ENCODE measurements at regions not wholly inside any gene's neighbourhood (a gene's known extent, or its start where the extent isn't known, plus 50 kb on each side); places are given as distances from the start of the nearest gene placed in this dataset.

DNA sequence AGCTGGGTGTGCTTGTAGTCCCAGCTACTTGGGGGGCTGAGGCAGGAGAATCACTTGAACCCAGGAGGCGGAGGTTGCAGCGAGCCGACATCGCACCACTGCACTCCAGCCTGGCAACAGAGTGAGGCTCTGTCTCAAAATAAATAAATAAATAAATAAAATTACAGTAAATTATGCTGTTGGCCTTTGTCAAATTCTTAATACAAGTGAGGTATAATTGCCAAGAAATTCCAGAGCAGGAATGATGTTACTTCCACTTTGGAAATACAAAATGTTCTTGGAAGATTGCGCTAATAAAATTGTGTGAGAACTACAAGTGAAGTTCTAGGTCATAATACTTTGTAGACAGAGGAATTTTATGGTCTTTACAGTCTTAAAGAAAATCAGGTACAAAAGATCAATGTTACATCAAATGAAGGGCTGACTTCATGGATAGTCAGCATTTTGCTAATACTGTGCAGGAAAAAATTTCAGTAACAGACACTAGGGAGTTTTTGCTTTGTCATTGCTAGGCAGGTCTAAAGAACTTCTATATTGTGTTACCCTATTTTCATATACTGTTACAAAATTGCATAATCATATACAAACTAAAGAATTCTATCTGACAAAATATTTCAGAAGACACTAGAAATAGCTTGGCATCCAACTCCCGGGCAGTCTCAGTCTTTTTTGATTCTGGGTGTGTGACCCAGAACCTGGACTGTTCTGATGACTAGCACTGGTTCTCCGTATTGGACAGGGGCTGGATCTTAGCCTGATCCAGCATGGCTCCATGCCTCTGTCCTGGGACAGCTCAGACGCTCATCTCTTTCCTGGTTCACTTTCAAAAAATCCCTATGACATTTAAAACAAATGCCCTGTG, 76.0 kb upstream of the STK17B start:
- DNase-seq (ENCODE audit: low spot score): no peak
- in situ Hi-C loops (cut with HindIII; ENCODE audit: low sequenced_read_pairs): no loop called here

DNA sequence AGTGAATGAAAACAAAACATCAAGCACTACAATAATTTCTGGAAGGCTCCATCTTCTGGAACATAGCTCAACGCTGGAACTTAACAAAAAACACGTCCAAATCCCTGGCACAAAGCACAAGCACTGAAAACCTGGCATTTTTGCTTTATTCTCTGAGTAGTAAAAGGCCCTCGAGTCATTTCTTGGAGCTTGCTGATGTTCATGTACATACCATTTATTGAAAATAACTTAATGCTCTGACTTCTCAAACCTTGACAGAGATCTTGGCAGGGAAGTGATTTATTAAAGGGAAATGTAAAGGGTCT, 76.5 kb upstream of the STK17B start:
- no peak for DNase-seq (ENCODE audit: low spot score)
- in situ Hi-C loops (cut with HindIII; ENCODE audit: low sequenced_read_pairs): no loop called here

DNA sequence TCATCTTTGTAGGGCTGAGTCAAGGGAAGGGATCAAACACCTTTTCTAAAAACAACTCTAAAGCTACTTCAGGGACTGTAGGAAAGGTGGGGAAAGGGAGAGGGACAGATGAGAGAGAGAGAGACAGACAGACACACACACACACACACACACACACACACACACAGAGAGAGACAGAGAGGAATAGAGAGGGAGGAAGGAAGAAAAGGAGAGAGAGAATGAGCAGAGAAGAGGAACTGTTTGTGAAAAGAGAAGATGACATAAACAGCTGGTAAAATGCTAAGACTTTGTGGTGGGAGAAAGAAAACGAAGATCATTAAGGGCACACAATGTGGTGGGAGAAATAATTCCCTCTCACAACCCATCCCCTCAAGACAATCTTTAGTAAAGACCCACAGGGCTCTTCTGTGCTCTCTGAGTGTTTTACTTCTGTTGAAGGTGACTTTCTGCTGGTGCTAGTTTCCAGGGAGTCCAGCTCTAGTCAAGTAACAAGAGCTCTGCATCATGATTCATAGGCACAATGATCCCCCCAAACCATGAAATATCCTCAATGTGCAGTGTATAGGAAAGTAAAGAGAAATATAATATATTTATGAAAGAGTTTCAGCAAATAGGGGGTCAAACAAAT, 77.2 kb upstream of the STK17B start:
- DNase-seq (ENCODE audit: low spot score): no peak
- in situ Hi-C loops (cut with HindIII; ENCODE audit: low sequenced_read_pairs): no loop called here

DNA sequence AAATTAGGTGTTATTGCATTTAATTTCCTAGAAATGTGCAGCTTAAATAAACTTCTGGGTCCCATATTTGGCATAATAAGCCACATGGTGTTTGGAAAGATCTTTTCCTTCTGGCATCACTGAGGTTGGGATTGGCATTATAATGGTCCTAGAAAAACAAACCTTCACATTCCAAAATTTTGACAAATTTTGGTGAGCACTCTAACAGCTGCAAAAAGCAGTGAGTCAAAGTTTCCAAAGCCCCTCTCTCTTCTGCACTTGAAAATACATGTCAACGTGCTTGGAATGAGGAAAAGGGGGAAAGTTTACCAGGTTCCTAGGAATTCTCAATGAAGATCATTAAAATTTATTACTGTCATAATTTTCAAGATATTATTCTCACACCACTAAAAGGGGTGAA, 77.8 kb upstream of the STK17B start:
- in situ Hi-C loops (cut with HindIII; ENCODE audit: low sequenced_read_pairs): no loop called here
- DNase-seq (ENCODE audit: low spot score): no peak

DNA sequence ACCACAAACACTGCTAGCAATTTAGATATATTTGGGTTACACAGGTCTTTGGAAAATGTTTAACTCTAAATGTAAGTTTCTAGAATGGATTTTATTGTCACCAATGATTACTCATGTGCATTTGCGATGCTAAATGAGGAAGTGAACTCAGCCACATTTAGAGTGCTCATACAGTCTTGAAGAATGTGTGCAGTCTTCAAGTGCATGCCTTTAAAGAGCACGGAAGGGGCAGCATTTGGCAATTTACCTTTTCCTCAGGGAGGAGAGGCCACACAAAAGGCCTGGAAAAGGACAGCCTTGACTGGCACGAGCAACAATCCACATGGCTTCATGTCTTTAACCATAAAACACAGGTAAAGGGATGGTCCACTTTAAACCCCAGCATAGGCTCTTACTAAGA, 78.5 kb upstream of the STK17B start:
- in situ Hi-C loops (cut with HindIII; ENCODE audit: low sequenced_read_pairs): no loop called here
- no peak for DNase-seq (ENCODE audit: low spot score)

DNA sequence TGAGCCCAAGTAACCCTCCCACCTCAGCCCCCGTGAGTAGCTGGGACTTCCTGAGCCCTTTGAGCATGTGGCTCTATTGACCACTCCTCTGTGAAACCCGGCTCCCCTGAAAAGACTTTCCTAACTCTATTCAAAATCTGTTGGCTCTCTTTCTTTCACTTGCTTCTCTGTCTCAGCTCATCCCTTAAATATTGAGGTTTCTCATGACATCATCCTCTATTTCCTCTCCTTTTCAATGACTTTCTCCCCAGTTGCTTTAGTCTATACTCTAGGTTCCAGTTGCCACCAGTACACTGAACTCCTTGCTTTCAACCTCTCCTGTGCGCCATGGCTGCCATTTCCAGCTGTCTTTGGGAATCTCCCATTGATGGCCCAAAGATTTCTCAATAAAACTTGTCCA, 79.8 kb upstream of the STK17B start:
- in situ Hi-C loops (cut with HindIII; ENCODE audit: low sequenced_read_pairs): no loop called here
- no peak for DNase-seq (ENCODE audit: low spot score)

DNA sequence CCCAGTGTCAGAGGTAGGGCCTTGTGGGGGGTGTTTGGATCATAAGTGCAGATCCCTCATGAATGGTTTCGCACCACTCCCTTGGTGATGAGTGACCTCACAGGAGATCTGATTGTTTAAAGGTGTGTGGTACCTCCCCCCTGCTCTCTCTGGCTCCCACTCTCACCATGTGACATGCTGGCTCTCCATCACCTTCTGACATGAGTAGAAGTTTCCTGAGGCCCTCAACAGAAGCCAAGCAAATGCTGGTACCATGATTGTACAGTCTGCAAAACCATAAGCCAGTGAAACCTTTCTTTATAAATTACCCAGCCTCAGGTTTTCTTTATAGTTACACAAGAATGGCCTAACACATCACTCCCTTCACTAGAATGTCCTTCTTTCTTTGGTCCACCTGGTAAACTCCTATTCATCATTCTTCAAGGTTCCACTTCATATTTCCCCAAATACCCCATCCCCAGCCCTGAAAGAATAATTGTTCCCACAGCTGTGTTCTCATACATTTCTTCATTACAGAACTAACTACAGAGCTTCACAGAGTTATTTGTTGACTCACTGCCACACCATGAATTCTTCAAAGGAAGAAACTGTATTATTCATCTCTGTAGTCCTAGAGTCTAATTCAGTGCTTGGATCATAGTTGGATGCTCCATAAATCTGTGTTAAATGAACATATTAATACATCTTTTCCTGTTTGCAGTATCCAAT, 81.2 kb upstream of the STK17B start:
- in situ Hi-C loops (cut with HindIII; ENCODE audit: low sequenced_read_pairs): no loop called here
- no peak for DNase-seq (ENCODE audit: low spot score)

DNA sequence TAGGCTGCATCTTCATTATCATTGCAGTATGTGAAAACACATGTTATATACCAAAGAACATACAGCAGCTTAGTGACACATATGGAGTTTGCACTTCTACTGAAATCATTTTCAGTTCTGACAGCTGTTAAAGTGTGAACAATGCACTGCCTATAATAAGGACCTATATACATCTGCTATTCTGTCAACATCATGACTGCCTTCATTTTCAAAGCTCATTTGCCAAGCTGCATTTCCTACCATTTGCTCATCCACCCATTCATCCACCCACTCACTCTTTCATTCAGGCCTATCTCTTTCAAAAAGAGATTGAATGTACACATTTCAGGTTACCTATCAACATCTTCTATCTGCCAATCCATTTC, 81.7 kb upstream of the STK17B start:
- in situ Hi-C loops (cut with HindIII; ENCODE audit: low sequenced_read_pairs): no loop called here
- DNase-seq (ENCODE audit: low spot score): no peak

DNA sequence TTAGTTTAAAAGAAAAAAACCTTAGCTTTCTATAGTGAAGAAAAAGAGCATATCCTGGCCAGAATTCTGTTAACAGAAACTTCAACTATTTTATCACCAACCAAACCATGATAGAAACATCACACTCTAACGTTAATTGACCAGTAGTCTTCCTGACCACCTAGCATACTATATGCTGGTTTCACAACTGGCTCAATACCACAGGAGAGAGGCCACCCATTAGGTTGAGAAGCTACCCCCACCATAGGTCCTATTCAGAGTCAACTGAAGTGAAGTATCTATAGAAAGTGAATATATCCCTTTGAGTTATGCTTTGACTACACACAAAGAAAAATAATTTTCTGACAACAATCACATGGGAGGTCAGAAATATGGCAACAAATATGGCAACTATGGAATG, 85.2 kb upstream of the STK17B start:
- in situ Hi-C loops (cut with HindIII; ENCODE audit: low sequenced_read_pairs): no loop called here
- no peak for DNase-seq (ENCODE audit: low spot score)

DNA sequence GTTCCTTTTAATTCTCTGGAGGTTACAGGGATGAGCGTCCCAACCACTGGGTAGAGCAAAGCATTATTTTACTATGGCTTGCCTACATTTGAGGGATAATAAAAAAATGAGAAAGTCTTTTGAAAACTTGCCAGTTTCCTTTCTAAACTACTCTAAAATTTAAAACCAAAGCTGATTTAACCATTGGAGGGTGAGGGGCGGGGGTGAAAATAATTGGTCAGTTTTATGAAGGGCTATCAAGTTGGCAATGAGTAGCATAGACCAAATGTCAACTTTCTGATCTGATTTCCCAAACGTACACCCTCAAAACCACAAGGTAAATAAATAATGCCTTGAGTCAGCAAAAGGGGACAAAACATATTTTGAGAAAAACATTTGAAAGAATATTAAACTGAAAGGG, 85.7 kb upstream of the STK17B start:
- no peak for DNase-seq (ENCODE audit: low spot score)
- in situ Hi-C loops (cut with HindIII; ENCODE audit: low sequenced_read_pairs): no loop called here

DNA sequence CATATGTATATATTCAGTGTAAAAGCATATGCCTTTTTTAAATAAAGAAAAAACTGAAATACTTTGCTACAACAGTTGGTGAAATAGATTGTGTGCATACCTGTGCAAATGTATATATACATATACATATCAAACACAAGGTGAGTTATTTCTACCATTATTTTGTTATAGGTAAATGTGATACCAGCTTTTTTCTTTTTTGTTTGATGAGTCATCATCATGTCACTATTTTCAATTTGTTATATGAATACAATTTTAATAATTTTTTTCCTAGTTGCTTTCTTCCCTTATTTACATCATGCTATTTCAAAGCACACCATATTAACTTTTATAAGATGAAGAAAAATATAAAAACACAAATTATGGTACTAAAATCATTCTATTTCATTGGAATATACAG, 87.0 kb upstream of the STK17B start:
- in situ Hi-C loops (cut with HindIII; ENCODE audit: low sequenced_read_pairs): no loop called here
- no peak for DNase-seq (ENCODE audit: low spot score)

DNA sequence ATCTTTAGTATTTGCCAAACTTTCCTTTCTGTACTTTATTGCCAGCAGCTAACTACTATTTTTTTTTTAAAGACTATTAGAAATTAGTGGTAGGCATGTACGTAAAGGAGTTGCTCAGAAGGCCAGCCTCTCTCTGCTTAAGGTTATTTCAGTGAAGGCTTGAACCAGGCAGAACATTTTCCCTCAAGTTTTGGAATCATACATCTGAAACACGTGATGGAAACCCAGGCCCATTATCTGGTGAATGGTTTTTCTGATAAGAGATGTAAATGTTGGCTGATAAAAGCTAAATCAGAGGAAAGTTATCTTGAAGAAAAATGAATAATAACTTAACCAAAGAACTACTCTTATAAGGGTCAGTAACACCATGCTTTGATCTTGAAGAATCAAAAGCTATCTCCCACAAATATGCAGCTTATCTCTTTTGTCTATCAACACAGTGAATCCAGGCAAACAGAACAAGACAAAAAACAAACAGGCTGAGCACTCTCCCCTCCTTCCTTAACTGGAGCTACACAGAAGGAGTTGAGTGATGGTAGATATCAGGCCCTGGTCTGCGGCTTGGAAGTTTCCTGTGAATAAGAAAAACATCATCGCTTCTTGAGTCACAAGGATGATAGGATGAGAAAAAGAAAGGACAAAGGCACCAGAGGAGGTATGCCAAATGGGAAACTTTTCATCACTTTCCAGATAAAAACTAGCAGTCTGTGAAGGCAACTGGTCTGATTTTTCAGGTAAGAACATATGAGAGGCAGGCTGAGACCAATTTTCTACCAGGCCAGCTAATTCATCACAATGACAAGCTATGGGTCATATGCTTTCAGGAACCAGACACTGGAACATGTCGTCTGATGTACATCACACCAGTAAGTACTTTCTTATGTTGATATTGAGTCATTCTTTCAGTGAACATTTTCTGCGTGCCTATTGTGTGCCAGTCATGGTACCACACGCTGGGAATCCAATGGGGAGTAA, 88.4 kb upstream of the STK17B start:
- in situ Hi-C loops (cut with HindIII; ENCODE audit: low sequenced_read_pairs): no loop called here
- DNase-seq (ENCODE audit: low spot score): no peak

DNA sequence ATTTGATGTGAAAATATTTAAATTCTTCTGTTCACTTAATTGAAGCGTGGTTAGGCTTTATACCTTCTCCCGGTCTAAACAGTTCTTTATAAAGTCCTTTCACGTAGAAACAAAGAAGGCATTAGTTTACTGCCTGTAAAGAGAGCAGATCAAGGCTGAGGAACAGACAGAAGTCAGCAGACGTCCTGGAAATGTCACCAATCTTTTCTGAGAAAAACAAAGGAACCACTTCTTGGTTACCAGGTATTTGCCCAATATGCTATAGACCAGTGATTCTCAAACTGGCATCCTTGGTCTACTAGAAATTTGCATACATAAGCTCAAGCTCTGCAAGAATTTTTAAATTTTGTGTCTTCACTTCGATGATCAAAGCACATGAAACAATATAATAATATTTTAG, 89.2 kb upstream of the STK17B start:
- in situ Hi-C loops (cut with HindIII; ENCODE audit: low sequenced_read_pairs): no loop called here

DNA sequence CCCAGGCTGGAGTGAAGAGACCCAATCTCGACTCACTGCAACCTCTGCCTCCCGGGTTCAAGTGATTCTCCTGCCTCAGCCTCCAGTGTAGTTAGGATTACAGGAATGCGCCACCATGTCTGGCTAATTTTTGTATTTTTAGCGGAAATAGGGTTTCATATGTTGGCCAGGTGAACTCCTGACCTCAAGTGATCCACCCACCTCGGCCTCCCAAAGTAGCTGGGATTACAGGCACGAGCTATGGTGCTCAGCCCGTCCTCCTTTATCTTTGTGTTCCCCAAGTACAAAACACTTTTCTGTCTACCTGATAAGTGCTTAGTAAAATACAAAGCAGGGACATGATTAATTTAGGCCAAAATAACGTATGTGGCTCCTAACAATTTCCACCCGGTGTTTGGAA, 91.2 kb upstream of the STK17B start:
- DNase-seq (ENCODE audit: low spot score): no peak
- in situ Hi-C loops (cut with HindIII; ENCODE audit: low sequenced_read_pairs): no loop called here

More for the DNA sequence above, 89.2 kb upstream of the STK17B start:
- no peak for DNase-seq (ENCODE audit: low spot score)

DNA sequence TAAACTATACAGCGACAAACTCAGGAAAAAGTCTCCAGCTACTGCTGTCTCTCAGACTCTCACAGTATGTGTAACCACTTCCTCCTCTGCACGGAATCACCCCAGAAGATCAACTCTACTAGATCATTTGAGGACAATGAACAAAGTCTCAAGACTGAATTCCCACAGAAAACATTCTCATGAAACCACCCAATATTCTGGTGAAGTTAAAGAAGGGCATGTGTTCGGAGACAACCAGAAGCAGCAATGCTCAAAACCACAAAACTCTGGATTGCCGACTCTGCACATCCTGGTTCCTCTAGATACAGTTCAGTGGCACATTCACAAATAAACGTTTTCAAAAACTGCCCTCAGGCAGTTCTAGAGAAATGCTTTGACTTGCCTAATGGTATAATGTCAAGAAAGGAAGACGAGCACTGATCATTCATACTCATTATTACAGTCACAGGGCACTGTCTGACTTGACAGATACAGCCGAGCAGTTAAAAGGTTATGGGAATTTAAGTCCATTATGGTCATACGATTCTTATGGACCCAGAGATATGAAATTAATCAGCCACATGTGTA, 91.9 kb upstream of the STK17B start:
- no peak for DNase-seq (ENCODE audit: low spot score)
- in situ Hi-C loops (cut with HindIII; ENCODE audit: low sequenced_read_pairs): no loop called here

DNA sequence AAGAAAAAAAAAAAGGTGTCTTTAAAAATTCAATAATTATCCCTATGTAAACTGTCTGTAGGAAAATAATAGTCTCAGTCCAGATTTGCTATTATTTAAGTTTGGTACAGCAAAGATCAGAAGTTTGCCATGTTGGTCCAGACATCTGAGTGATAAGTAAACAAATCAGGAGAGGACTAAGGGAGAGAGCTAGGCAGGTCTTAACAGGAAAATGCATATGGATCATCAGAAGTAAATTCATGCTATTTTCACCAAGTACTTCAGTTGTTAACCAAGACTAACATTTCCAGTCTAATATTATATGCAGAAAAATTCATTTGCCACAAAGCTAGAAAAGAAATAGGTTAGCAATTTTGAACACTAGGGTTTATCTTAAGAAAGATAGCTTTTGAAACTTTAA, 95.0 kb upstream of the STK17B start:
- in situ Hi-C loops (cut with HindIII; ENCODE audit: low sequenced_read_pairs): no loop called here
- DNase-seq (ENCODE audit: low spot score): no peak

DNA sequence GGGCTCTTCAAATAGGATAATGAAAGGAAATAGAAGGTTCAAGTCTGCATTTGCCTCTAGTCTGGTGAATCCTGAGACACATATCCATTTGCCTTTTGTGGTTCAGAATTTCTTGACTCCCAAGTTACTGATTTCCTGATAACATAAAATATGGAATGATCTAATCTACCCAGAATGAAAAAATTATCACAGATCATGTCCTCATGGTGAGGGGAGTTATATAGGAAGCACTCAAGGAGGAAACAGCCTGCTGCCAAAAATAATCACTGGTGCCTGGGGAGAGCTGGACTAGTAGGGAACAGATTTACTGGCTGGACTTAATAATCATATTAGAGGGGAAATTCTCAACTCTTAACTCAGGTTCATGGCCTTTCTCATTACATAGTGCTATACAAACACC, 95.5 kb upstream of the STK17B start:
- DNase-seq (ENCODE audit: low spot score): no peak
- in situ Hi-C loops (cut with HindIII; ENCODE audit: low sequenced_read_pairs): no loop called here

DNA sequence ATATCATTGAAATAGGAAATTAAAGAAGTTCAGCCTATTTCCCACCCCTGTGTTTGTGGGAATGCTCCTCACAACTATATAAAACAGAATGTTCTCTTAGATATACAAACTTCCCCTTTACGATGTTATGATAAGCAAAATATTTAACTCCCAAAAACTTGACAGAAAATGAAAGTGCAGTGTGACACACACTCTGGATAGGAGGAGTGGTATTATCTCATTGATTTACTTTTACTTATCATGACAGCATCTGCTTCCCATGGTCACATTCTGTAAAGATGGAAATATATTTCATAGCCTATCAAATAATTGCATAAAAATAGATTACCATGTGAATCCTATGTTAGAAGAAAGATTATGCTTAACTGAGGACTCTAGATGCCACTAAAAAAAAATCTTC, 96.6 kb upstream of the STK17B start:
- in situ Hi-C loops (cut with HindIII; ENCODE audit: low sequenced_read_pairs): no loop called here
- DNase-seq (ENCODE audit: low spot score): no peak

All from G401 (cell line).